OCI-LY3 (cell line): ENCODE measurements at regions not wholly inside any gene's neighbourhood (a gene's known extent, or its start where the extent isn't known, plus 50 kb on each side); places are given as distances from the start of the nearest gene placed in this dataset.

Source experiments
- CTCF ChIP-seq: fragments of 200-600, 300-600 bp; sonication (generic); IDR thresholded peaks from 2 replicates; pipeline ENCODE4 v1.5.1; 2014; ENCODE audit warnings: antibody characterized with exemption, low read length, low read depth
- EZH2phosphoT487 ChIP-seq: fragments of 200-600 bp; shearing (Covaris generic); IDR thresholded peaks from 2 replicates; pipeline ENCODE4 v1.6.1; 2018; ENCODE audit warnings: antibody characterized with exemption, mixed run types, low read depth

DNA sequence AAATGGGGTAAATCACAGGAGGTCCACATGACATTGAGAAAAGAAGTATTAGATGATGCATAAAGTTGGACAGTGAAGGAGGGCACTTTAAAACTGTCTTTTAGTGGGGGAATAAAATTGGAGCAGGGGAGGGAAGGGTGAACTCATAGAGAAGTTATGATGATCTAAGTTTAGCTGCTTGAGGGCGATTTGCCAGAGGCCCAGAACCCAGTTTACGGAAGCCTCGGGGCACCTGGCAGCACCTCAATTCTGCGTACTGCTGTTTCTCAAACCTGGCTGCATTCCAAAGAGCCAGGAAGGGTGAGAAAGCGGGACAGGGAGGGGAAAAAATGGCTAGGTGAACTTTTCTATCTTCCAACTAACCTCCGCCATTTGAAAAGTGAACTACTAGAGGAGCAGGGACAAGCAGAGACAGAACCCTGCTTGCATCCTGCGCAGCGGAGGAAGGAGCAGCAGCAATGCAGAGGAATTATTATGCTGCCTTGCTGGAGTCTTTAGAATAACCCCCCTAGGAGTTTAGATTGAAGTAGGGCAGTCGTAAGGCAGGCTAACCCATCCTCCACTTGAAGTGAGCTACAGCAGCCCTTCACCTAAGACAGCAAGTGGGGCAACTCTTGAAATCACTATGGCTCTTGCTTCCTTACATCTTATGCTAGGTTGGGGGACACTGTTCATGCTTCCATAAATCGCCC lies 316.8 kb downstream of the BRINP1 start:
- TF ChIP-seq CTCF, result no peak
- no peak for TF ChIP-seq EZH2phosphoT487
